Superior temporal gyrus (tissue), 1 donor: ENCODE measurements at regions not wholly inside any gene's neighbourhood (a gene's known extent, or its start where the extent isn't known, plus 50 kb on each side); places are given as distances from the start of the nearest gene placed in this dataset.

Source experiments
- DNase-seq: peaks from one replicate; pipeline ENCODE4 v3.0.0-alpha.2; 2016; ENCODE audit errors: extremely low spot score

DNA sequence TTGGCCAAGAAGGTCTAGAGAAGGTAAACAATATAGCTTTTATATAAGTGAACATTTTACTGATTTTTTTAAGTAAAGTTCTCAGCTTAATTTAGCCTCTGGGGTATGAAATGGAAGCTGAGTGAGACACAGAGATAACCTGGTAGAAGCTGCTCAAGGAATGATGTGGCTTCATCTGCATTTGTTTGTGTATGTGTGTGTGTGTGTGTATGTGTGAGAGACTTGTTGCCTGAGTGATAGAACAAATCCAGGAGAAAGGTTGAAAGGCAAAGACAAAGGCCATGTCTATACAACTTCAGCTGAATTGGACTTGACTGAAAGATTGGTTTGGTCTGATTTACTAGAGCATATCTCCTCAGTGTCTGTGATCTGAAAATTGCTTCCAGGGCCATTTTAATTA is 63.6 kb downstream of the PCDH7 start:
- no peak for DNase-seq

DNA sequence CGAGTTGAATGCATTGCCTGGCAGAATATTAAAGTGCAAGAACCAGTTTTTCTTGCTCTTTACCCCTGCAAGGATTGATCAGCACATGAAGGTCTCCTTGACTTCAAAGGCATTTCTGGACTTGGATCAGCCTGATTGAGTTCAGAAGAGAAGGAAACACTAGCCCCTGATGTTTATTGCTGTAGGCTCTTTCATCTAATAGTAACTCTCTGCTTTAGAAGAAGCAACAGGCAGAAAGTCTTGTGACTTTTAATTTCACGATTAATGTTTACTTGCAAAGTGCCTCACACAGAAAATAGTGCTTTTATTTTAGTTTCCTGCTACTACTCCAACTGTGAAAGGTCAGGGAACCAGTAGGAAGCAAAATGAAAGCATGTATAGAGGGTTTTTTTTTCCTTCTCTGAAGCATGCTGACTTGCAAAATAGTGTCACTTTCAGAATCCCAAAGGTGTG is 69.1 kb downstream of the PCDH7 start:
- no peak for DNase-seq

DNA sequence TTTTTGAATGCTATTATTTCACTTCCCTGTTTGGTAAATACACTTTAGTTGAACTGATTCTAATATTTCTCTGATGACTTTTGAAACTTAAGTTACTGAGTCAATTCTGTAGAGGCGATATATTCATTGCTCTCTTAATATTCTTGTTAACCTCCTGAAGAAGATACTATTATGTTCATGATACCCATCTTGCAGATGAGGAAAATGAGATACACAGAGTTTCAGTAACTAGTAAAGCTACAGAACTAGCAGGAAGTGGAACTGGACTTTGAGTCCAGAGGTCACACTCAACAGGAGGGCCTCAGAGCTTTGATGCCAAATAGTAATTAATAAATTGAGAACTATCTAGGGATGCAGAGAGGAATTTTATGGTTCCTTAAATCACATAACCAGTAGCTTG is 70.0 kb downstream of the PCDH7 start:
- no peak for DNase-seq

DNA sequence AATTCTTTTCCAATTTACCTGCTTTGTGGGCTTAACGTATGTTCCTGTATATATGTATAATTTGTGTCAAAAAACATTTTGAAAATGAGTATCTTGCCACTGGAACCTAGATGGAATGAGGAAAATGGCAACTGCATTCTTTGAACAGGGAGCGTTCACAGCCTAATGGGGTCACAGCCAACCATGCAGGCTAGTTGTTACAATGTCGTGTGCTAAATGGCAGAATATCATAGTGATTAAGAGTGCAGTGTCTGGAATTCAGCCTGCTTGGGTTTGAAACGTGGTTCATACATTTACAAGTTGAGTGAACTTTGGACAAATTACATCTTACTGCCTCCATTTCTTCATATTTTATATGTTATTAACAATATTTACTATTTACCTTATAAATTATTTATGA is 70.8 kb downstream of the PCDH7 start:
- DNase-seq = no peak

DNA sequence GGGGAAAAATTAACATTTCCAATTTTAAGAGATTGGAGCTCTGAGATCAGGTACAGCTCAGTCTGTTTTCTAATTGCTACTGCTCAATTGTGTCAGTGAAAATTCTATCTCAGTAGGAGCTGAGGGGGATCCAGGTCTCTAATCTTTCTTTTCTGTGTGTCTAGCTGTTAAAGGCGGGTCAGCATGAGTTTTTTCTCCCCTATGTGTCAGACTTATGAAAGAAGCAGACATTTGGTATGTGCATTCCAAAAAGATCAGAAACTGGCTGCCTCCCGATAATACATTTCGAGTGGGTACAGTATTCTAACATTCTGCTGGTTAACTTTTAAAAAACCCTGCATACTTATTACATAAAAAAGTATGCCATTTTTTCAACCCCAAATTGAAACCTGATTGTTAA is 72.4 kb downstream of the PCDH7 start:
- no peak for DNase-seq

DNA sequence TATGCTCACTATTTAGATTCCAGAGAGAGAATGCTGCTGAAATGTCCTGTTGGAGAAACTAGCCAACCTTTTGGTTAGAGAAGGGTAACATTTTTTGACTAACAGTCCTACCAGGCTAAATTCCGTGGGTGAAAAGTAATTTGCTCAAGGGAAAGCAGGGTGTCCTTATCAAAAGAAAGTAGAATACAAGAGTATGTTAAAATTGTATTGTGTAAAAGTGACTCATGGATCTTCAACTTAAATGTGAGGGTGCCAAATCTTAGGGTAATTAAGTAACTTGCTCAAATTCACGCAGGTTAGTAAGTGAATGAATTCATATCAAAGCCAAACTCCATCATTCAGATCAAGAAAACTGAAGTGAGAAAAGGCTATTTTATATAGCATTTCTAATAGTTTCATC is 81.7 kb downstream of the PCDH7 start:
- DNase-seq = no peak

DNA sequence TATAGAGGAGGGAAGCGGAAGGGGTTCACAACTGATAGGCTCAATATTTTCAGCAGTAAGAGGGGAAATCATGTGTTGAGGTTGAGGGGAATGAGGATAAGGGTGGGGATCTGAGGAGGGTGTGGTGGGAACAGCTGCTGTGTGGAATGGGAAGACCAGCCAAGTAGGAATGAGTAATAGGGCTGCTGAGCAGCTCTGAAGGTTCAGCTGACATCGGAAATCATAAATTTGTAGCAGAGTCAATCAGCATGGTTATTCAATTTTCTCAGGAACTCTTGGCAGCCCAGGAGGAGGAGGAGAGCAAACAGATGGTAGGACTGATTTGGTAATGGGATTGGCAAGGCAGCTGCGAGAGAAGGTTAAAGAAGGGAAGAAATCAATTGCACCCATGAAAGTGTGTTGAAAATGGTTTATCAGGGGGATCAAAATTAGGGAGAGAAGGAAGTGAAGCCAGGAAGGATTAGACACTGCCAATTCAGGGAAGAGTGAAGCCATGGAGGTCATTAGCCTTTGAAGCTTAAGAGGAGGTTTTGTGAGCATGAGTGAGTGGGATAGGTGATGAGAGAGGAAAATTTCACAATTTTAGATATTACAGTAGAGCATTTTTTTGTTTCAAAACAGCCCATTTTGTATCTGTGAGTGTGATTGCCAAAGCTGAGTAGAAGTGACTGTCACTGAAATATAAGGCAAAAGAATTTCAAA is 82.6 kb downstream of the PCDH7 start:
- no peak for DNase-seq

DNA sequence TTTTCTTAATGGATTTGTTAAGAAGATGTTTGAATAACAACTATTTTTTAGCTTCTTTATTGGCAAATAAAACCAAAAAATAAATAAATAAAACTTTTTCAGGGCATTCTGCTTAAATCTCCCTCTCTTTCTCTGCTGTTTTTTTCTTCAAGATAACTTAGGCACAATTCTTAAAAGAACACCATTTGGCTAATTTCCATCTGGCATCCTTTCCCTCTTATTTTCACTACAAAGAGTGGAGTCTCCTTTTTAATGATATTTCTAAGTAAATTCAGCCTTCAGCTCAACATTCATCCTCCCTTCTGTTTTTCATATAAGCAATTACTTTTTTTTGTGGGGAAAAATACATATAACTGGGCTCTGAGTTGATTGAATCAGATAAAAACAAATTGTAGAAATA is 88.1 kb downstream of the PCDH7 start:
- DNase-seq = no peak

DNA sequence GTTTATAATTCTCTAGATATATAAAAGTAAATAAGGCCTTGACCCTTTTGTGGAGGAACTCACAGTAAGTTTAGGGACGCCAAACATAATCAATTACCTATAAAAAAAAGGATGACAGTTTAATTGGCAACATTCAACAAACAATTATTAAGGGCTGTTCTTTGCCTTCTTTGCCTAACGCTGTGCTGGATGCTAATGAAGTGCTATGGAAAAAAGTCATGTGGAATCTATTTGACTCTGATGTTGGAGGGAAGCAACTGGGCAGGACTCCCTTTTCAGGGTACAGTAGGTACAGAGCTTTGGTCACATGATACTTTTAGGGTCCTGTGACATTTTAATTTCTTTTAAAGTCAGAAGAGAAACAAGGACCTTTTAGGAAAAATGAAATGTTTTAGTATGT is 91.1 kb downstream of the PCDH7 start:
- DNase-seq = no peak

DNA sequence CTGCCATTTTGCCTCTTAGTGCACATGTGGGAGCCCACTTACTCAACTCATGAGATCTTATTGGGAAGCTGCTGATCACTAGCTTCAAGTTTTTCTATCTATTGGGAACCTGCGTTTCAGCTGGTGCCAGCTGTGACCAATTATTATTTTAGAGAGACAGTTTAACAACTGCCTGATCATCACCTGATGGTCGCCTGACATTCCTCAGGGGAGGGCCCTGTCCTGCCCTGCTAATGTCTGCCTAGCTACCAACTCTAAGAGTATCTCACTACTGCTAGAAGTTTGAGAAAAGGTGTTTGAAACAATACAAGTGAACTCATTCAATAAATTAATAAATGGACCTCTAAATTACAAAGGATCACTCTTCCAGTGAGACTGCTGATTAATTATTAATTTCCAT is 95.5 kb downstream of the PCDH7 start:
- DNase-seq = no peak

DNA sequence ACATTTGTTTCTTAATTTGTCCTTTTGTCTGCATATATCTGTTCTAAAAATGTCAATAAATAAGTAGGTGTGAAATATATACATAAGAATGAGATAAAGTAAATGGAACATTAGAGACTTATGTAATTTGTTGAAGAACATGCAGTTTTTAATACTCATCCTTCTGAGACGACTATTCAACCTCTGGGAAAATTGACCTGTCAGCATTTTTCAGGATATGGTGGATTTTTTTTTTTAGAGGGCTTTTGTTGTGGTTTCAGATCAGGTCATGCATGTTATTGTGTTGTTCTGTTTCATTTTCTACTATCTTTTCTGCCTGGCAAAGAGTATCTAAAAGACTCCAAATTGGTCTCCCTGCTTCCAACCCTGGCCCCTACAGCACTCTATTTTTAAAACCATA is 97.3 kb downstream of the PCDH7 start:
- DNase-seq = no peak

DNA sequence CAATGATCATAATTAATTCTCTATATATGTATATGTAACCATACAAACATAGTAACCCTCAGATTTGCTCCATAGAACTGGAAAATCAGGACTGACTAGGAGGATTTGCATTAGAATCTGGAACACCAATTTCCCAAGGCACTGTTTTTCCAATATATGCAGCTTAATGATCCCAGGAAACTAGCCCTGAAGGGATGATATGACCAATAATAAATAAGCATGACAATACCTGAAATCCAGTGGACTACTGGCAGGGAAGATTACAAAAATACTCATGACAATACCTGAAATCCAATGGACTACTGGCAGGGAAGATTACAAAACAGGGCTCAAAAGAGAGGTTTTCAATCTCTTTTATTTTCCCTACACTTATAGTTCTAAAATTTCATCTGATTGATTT is 98.4 kb downstream of the PCDH7 start:
- no peak for DNase-seq

DNA sequence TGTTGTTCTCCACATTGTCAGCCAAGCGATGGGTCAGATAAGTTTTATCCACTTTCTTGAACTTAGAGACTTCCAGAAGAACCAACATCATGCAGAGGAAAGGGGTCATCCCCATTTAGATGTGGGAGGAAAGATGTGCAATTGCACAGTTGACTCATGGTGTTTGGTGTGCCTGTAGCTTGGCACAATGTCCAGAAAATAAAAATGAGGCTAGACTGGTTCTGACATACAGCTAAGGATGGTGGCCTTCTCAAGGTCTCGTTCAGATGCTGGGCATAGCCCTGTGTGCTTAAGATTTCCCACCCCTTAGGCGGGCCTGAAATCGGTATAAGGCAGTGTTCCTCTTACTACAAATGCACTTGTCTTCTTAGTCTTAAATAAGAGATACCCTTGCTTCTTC is 101.1 kb downstream of the PCDH7 start:
- DNase-seq = no peak

DNA sequence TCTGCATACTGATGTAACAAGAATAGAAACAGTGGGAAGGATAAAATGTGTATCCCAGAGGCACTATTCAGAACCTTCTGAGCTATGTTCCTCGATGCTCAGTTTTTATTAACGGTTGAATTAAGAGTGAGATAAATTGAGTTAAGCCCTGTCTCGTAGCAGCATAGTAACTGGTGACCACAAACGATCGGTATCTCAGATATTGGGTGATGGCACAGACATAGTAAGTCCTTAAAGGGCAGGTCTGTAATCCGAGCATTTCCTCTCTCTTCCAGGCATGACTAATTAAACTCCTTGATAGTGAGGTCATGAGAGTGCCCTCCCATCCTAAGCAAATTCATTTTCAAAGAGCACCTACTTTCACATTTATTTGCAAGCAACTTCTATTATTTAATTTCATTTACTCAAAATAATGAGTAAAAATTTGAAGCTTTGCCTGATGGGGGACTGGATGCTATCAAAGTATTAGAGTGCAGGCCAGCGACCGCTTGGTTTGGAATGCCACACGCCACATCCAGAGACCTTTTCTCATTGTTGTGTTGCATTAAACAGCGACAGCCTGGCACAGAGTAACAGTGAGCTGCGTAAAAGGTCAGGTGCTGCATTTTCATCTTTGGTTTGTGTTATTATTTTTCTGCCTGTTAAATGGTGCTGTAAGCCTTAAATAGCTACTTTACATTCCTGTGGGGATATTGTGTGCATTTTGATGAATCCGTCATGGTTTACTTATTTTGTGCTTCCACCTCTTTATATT is 101.9 kb downstream of the PCDH7 start:
- DNase-seq = no peak

DNA sequence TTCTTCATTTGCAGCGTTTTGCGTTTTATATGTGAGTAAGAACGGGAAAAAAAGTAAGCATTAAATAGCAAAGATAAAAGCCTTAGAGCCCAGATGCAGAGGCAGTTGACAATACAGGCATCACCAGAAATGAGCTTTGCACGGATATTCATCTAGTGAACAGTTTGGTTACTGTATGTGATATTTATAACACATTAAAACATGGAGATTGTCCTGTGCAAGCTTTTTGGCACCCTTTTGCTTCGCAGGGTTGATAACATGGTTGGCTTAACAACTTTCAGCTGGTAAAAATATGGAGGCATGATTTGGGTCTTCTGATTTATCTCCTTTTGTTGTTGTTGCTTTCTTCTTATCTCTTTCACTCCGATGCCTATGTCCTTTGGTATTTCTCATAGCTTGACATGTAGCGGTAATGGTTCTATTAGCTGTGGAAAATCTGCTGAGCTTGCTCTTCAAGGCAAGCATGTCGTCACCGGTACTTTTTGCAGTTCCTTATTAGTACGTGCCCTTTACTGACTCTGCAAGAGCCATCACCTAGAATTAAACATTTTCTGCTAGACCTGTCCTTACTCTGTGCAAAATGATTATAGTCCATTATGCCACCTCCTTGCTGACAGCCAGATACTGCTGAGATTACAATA is 102.9 kb downstream of the PCDH7 start:
- no peak for DNase-seq

DNA sequence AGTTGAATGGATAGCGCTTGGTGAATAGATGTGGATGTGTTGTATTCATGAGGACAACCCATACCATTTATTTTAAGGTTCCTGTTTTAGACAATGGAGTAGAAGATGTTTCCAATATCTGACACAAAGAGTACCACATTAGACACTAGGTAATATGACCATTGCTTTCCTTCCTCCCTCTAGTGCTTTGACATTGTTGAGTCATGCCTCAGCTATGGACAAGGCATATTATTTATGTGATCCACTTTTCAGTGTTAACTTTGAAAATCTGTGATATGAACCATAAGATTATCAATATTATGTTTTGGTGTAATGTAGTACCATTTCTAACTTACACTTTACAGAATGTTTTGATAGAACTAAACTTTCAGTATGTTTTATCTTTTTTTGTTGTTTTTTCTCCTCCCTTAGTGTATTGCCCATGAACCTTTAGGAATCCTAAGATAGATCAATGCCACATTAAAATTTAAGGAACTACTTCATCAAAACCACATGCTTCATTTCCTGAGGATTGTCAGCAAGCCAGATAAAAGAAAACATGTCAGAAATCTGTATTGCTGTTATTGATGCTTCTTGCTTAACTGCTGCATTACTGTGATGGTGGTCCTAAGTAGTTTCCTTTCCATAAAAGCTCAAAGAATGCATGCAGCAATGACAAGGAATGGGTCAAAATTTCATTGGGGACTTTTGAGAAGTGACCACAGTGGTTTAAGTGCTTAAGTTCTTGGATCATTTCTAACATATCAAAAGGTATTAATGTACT is 105.0 kb downstream of the PCDH7 start:
- DNase-seq = no peak

DNA sequence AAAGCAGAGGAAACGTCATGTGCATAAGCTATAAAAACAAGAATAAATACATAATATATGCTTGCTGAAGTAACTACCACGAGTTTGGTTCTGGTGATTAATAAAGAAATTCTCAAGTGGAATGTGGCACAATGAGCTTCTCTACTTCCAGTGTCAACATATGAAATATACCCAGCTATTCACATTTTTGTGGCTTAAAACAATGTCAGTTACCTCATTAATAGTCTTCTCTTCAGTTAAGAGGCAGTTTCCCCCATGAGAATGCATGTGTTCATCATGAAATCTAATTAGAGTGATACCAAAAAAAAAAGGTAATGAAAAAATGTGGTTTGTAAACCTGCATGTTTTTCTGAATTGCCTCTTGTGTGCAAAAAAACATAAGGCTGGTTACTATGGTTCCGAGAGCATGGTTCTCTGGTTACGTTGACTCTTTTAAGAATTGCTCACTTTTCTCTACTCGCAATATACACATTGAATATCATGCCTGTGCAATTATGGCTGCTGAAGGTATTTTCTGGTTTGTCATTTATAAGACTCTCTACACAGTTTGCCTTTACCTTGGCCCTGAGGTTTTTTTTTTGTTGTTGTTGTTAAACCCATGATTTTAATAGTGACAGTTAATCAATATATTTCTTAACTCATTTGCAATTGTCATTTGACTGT is 108.2 kb downstream of the PCDH7 start:
- no peak for DNase-seq

DNA sequence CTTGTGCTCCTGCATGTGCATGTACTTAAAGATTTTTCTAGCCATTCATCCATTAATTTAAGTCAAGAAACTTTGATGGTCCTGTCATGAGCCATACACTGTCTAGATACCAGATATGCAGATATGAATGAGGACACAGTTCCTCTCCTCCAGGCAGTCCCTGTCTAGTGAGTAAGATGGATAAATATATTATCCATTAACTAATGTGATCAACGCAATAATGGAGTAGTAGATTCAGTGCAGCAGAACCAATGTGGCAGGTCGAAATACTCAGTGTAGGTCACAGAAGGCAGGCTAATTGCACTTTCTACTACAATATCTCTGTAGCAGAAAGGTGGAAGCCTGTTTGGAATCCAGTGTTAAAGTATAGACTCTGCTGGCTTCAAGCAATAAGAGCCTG is 112.5 kb downstream of the PCDH7 start:
- no peak for DNase-seq

DNA sequence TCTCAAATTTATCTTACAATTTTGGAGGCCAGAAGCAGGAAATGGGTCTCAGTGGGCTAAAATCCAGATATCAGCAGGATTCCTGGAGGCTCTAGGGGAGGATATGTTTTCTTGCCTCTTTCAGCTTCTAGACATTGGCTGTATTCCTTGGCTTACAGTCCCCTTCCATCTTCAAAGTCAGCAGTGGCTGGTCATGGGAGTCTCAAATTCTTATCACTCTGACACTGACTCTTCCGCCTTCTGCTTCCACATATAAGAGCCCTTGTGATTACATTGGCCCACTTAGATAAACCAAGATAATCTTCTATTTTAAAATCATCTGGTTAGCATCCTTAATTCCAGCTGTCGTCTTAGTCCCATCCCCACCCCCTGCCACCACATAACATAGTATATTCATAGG is 113.0 kb downstream of the PCDH7 start:
- no peak for DNase-seq

DNA sequence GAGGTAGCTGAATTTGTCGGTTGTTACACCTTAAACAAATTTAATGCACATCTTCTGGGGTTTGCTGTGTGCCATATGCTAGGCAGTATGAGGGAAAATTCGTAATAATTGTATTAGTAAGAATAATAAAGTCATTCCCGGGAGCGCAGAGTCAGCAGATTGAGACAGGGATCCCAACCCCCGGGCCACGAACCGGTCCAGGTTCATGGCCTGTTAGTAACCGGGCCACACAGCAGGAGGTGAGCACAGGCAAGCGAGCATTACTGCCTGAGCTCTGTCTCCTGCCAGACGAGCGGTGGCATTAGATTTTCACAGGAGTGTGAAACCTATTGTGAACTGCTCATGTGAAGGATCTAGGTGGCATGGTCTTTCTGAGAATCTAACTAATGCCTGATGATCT is 114.9 kb downstream of the PCDH7 start:
- no peak for DNase-seq

DNA sequence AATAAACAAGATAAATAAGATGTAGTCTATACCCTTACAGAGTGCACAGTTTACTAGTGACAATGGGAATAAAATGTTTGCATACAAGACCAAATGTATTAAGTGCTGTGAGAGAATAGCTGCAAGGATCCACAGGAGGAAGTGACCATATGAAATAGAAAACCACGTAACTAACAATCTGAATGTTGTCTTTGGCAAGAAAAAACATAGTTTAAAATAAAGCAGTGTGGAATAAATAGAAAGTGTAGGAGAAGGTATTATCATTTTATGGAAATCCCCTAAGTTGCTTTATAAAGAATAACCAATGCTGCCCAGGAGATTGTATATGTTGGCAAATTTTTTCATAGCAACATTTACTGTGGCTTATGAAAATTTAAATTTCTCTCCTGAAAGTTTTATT is 116.1 kb downstream of the PCDH7 start:
- DNase-seq = no peak

DNA sequence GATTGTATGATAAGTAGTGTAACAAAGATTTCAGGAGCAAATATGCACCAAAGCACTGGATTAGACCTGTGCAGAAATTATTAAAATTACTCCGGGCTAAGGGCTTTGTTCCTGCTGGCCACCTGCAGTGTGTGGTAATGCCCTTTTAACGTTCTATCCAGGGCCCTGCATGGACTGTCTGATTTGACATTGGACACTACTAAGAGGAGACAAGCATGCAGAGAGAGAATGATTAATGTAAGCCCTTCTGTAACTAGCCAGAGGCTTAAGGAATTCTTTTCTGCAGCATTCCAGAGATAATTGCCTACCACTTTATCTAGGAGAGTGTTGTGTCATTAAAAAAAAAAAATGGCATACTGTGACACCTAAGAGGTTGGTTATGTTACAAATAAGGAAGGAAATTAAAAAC is 117.0 kb downstream of the PCDH7 start:
- DNase-seq = no peak
